Hepatocyte (in vitro differentiated cells): ENCODE measurements at regions not wholly inside any gene's neighbourhood (a gene's known extent, or its start where the extent isn't known, plus 50 kb on each side); places are given as distances from the start of the nearest gene placed in this dataset.
A peak's percentile ranks its signal among the peaks of the same experiment; 100 is the strongest.

Source experiments
- DNase-seq: peaks from one replicate; pipeline ENCODE4 v3.0.0-alpha.2; 2016; ENCODE audit warnings: low spot score
- H2AFZ ChIP-seq: fragments of 200-600 bp; sonication (generic); 2 replicates; pipeline ENCODE4 v1.6.0; 2016; ENCODE audit warnings: antibody characterized with exemption, mild to moderate bottlenecking
- H3K27ac ChIP-seq: fragments of 200-600 bp; sonication (generic); 2 replicates; pipeline ENCODE4 v1.5.1; 2016; ENCODE audit warnings: mild to moderate bottlenecking
- H3K27me3 ChIP-seq: fragments of 200-600 bp; sonication (generic); 2 replicates; pipeline ENCODE4 v1.6.1; 2016
- H3K36me3 ChIP-seq: fragments of 200-600 bp; sonication (generic); replicated peaks from 2 replicates; pipeline ENCODE4 v1.5.1; 2016; ENCODE audit warnings: low read depth; ENCODE audit not compliant: insufficient read depth
- H3K4me1 ChIP-seq: fragments of 200-600 bp; sonication (generic); 2 replicates; pipeline ENCODE4 v1.5.1; 2016; ENCODE audit warnings: mild to moderate bottlenecking, moderate library complexity; ENCODE audit not compliant: insufficient read depth
- H3K4me2 ChIP-seq: fragments of 200-600 bp; sonication (generic); 2 replicates; pipeline ENCODE4 v1.6.0; 2016
- H3K4me3 ChIP-seq: fragments of 200-600 bp; sonication (generic); 2 replicates; pipeline ENCODE4 v1.5.1; 2016; ENCODE audit warnings: mild to moderate bottlenecking
- H3K79me2 ChIP-seq: fragments of 200-600 bp; sonication (generic); 2 replicates; pipeline ENCODE4 v1.6.0; 2017; ENCODE audit warnings: mild to moderate bottlenecking
- H3K9me2 ChIP-seq: fragments of 200-600 bp; sonication (generic); replicated peaks from 2 replicates; pipeline ENCODE4 v1.6.0; 2017; ENCODE audit warnings: mild to moderate bottlenecking; ENCODE audit not compliant: insufficient read depth
- H3K9me3 ChIP-seq: fragments of 200-600 bp; sonication (generic); 2 replicates; pipeline ENCODE4 v1.5.1; 2016; ENCODE audit warnings: low read depth, mild to moderate bottlenecking
- H4K20me1 ChIP-seq: fragments of 200-600 bp; sonication (generic); 2 replicates; pipeline ENCODE4 v1.6.0; 2016; ENCODE audit warnings: mild to moderate bottlenecking; ENCODE audit not compliant: insufficient read depth, poor library complexity, severe bottlenecking
- EZH2 ChIP-seq: fragments of 200-600 bp; sonication (generic); IDR thresholded peaks from 2 replicates; pipeline ENCODE4 v1.6.1; 2016; ENCODE audit warnings: antibody characterized with exemption, mild to moderate bottlenecking, borderline replicate concordance
- EZH2phosphoT487 ChIP-seq: fragments of 200-600 bp; sonication (generic); IDR thresholded peaks from one replicate; pipeline ENCODE4 v1.6.1; 2018; ENCODE audit warnings: antibody characterized with exemption, mild to moderate bottlenecking, low read depth, moderate library complexity; ENCODE audit not compliant: unreplicated experiment, severe bottlenecking
- WGBS: methylation state at CpG from one replicate; pipeline ENCODE4 v1.1.6; 2016; ENCODE audit warnings: low lambda C conversion rate; ENCODE audit errors: missing lambda C conversion rate; 5-methylcytosine and 5-hydroxymethylcytosine counted together
- TF ChIP-seq, protein P1 (sequence below): fragments of 200-600 bp; sonication (generic); IDR thresholded peaks from 2 replicates; pipeline ENCODE4 v1.5.1; 2016; ENCODE audit warnings: antibody characterized with exemption, mild to moderate bottlenecking; ENCODE audit not compliant: poor library complexity

DNA sequence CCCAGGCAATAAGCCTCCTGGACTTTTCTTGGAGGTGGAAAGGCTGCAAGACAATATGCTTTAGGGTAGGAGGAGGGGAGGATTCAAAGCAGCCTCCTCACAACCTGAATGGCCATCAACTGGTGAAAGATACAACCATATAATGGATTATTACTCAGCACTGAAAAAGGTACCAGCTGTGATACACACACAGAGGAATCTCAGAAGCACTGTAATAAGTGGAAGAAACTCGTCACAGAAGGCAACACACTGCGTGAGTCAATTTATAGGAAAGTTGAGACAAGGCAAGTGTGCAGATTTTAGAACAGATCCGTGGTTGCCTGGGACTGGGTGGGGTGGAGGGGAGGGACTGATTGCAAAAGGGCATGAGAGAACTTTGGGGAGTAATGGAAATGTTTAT lies 64.9 kb upstream of the ZBTB40 start:
- Histone ChIP-seq H3K27ac (no peak overlapping the region), H3K36me3 (no peaks in the 10 kb centered on the region), H3K9me3 (no peaks in the 10 kb centered on the region), H3K4me3 (no peak overlapping the region), H3K27me3 (no peaks in the 10 kb centered on the region), H3K79me2 (no peaks in the 10 kb centered on the region), H4K20me1 (no peaks in the 10 kb centered on the region), H2AFZ (no peak overlapping the region), H3K4me2 (no peak overlapping the region), H3K9me2 (no peaks in the 10 kb centered on the region), H3K4me1 (peaks cover 6% of the 10 kb centered on the region)
- TF ChIP-seq, protein P1, sequence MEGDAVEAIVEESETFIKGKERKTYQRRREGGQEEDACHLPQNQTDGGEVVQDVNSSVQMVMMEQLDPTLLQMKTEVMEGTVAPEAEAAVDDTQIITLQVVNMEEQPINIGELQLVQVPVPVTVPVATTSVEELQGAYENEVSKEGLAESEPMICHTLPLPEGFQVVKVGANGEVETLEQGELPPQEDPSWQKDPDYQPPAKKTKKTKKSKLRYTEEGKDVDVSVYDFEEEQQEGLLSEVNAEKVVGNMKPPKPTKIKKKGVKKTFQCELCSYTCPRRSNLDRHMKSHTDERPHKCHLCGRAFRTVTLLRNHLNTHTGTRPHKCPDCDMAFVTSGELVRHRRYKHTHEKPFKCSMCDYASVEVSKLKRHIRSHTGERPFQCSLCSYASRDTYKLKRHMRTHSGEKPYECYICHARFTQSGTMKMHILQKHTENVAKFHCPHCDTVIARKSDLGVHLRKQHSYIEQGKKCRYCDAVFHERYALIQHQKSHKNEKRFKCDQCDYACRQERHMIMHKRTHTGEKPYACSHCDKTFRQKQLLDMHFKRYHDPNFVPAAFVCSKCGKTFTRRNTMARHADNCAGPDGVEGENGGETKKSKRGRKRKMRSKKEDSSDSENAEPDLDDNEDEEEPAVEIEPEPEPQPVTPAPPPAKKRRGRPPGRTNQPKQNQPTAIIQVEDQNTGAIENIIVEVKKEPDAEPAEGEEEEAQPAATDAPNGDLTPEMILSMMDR: no peak
- TF ChIP-seq EZH2: no peak
- TF ChIP-seq EZH2phosphoT487: no peak
- WGBS: 90% methylated on average over 3 of the region's 3 CpGs
- DNase-seq: no peak

DNA sequence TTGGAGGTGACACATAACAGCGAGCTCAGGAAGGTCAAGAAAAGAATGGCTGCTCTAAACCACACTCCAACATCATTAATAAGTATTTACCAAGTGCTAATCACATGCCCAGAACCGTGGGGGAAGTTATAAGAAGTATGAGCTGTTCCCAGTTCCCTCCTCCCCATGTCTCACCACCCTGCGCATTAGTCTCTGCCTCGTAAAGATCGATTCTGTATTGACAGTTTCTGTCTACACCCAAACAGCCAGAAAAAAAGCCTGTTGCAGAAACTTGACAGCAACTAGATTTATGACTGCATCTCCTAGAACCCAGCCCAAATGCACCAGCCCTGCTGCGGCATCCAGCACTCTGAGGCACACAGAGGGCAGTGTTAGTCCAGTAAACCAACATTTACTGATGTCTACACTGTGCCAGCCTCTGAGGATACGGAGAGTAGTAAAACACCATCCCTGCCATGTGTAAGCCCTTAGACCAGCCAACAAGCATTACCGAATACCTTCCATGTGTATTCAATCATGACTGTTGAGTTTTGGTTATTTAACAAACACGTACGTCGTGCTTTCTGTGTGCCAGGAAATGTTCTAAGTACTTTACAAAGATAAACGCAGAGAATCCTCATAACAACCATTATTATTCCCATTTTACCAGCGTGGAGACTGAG lies 63.6 kb upstream of the ZBTB40 start:
- H2AFZ ChIP-seq: no peak overlapping the region
- no peaks in the 10 kb centered on the region for H3K79me2 ChIP-seq
- no peaks in the 10 kb centered on the region for H3K27me3 ChIP-seq
- peak; percentile 32 for DNase-seq
- H3K4me3 ChIP-seq: no peak overlapping the region
- H3K9me3 ChIP-seq: no peaks in the 10 kb centered on the region
- H3K27ac ChIP-seq: peak overlapping the region; percentile 36
- no peaks in the 10 kb centered on the region for H3K9me2 ChIP-seq
- WGBS: 56% methylated on average over 13 of the region's 13 CpGs
- no peak overlapping the region for H3K4me2 ChIP-seq
- no peak for TF ChIP-seq EZH2phosphoT487
- H3K4me1 ChIP-seq: peaks cover 6% of the 10 kb centered on the region
- no peaks in the 10 kb centered on the region for H4K20me1 ChIP-seq
- H3K36me3 ChIP-seq: no peaks in the 10 kb centered on the region

DNA sequence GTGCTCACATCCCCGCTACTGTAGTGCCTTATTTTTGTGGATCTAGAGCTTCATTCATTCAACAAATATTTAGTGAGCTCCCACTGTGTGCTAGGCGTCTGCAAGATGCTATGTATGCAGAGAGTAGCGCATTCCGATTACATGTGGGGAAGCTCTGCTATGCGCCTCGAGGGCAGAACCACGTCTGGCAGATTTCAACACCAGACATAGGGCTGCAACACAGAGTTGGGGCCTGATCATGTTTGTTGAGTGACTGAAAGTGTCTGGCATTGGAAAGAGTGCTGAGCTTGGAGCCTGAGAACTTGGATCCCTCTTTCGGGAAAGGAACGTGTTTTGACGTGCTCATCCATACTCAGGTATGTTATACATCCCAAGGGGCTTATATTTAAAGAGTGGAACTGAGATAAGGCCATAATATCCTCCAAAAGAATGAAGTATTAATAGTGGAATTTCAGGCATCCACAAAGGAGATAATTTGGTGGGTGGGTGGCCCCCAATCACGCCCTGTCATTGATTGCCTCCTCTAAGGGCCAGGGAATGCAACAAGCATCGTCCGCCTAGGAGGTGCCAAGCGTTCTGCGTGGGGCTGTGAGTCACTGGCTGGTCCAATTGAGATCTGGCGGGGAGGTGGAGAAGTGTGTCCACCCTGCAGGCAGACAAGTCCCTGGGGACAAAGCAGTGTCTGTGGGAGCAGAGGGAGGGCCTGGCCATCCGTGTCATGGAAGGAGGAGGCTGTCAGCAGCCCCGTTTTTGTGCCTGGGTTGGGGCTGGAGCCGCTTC lies 62.8 kb upstream of the ZBTB40 start:
- DNase-seq: peak; percentile 44
- TF ChIP-seq EZH2phosphoT487 (no peak), EZH2 (no peak)
- TF ChIP-seq, protein P1: no peak
- 54% methylated on average over 18 of the region's 19 CpGs for WGBS
- no peak overlapping the region for H3K4me2 ChIP-seq
- H3K9me3 ChIP-seq: no peaks in the 10 kb centered on the region
- H3K4me3 ChIP-seq: no peak overlapping the region
- no peaks in the 10 kb centered on the region for H3K9me2 ChIP-seq
- H4K20me1 ChIP-seq: no peaks in the 10 kb centered on the region
- H2AFZ ChIP-seq: no peak overlapping the region
- peak overlapping the region; percentile 36 for H3K27ac ChIP-seq
- H3K4me1 ChIP-seq: peaks cover 6% of the 10 kb centered on the region
- no peaks in the 10 kb centered on the region for H3K79me2 ChIP-seq
- H3K36me3 ChIP-seq: no peaks in the 10 kb centered on the region
- H3K27me3 ChIP-seq: no peaks in the 10 kb centered on the region

DNA sequence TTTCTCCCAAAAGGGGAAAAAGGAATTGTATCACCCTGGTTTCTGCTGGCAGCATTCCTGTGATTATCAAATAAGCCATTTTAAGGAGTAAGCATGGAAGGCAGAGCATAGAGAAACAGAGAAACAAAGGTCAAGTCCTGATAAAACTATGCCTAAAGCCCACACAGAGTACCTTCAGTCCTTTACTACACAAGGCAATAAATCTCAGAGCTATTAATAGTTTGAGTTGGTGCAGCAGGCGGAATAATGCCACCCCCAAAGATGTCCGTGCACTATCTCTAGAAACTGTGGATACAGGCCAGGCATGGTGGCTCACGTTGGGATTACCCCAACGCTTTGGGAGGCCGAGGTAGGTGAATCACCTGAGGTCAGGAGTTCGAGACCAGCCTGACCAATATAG lies 58.1 kb upstream of the ZBTB40 start:
- Histone ChIP-seq H3K9me3 (no peaks in the 10 kb centered on the region), H3K9me2 (no peaks in the 10 kb centered on the region), H3K27ac (no peak overlapping the region), H3K36me3 (no peaks in the 10 kb centered on the region), H3K27me3 (no peaks in the 10 kb centered on the region), H3K4me3 (no peak overlapping the region), H2AFZ (no peak overlapping the region), H3K4me1 (peaks cover 5% of the 10 kb centered on the region), H3K79me2 (no peaks in the 10 kb centered on the region), H3K4me2 (no peak overlapping the region), H4K20me1 (no peaks in the 10 kb centered on the region)
- TF ChIP-seq EZH2phosphoT487: no peak
- no peak for TF ChIP-seq EZH2
- TF ChIP-seq, protein P1: no peak
- WGBS: 90% methylated on average over 6 of the region's 6 CpGs
- no peak for DNase-seq
